SK-N-SH treated with all-trans-retinoic acid at 6 μM for 48 hours (cell line): ENCODE measurements at regions not wholly inside any gene's neighbourhood (a gene's known extent, or its start where the extent isn't known, plus 50 kb on each side); places are given as distances from the start of the nearest gene placed in this dataset.
A peak's percentile ranks its signal among the peaks of the same experiment; 100 is the strongest.

Source experiments
- ATAC-seq: fragments of 200-7000 bp; cut with Tn5 transposase; 3 replicates; pipeline ENCODE4 v1.9.1; 2020; ENCODE audit warnings: mild to moderate bottlenecking, moderate library complexity
- ARNTL ChIP-seq: fragments of 450-650 bp; formaldehyde crosslinking; IDR thresholded peaks from 2 replicates; pipeline ENCODE4 v1.5.0; 2020; ENCODE audit warnings: low read depth, mild to moderate bottlenecking, moderate library complexity, borderline replicate concordance
- BACH2 ChIP-seq: fragments of 250-450 bp; sonication (Bioruptor Pico); IDR thresholded peaks from 2 replicates; pipeline ENCODE4 v1.9.0; 2021; ENCODE audit warnings: mild to moderate bottlenecking, borderline replicate concordance
- CREB5 ChIP-seq: fragments of 250-450 bp; sonication (Bioruptor Pico); IDR thresholded peaks from 2 replicates; pipeline ENCODE4 v1.5.1; 2020; ENCODE audit warnings: low read depth, mild to moderate bottlenecking, moderate library complexity
- CSDC2 ChIP-seq: fragments of 250-450 bp; sonication (Bioruptor Pico); IDR thresholded peaks from 2 replicates; pipeline ENCODE4 v1.5.0; 2020; ENCODE audit warnings: mild to moderate bottlenecking, moderate library complexity
- CSRNP3 ChIP-seq: fragments of 250-450 bp; sonication (Bioruptor Pico); IDR thresholded peaks from 2 replicates; pipeline ENCODE4 v1.5.1; 2021; ENCODE audit warnings: mild to moderate bottlenecking, moderate library complexity
- ESRRG ChIP-seq: fragments of 250-450 bp; sonication (Bioruptor Pico); IDR thresholded peaks from 2 replicates; pipeline ENCODE4 v1.6.1; 2021; ENCODE audit warnings: mild to moderate bottlenecking
- GLIS3 ChIP-seq: fragments of 250-450 bp; sonication (Bioruptor Pico); IDR thresholded peaks from 2 replicates; pipeline ENCODE4 v1.5.0; 2020; ENCODE audit warnings: mild to moderate bottlenecking, moderate library complexity
- ISL1 ChIP-seq: fragments of 250-450 bp; sonication (Bioruptor Pico); IDR thresholded peaks from 2 replicates; pipeline ENCODE4 v2.1.2; 2022; ENCODE audit warnings: mild to moderate bottlenecking, moderate library complexity
- OSR1 ChIP-seq: fragments of 250-450 bp; sonication (Bioruptor Pico); IDR thresholded peaks from 2 replicates; pipeline ENCODE4 v1.8.0; 2022; ENCODE audit warnings: moderate library complexity, mild to moderate bottlenecking, inconsistent platforms
- PATZ1 ChIP-seq: fragments of 250-450 bp; sonication (Bioruptor Pico); IDR thresholded peaks from 2 replicates; pipeline ENCODE4 v1.8.0; 2020; ENCODE audit warnings: mild to moderate bottlenecking, moderate library complexity, borderline replicate concordance
- POU6F1 ChIP-seq: fragments of 250-450 bp; sonication (Bioruptor Pico); IDR thresholded peaks from 2 replicates; pipeline ENCODE4 v1.8.0; 2021; ENCODE audit warnings: low read depth, mild to moderate bottlenecking, moderate library complexity, borderline replicate concordance
- PPARA ChIP-seq: fragments of 250-450 bp; sonication (Bioruptor Pico); IDR thresholded peaks from 2 replicates; pipeline ENCODE4 v1.5.0; 2020; ENCODE audit warnings: mild to moderate bottlenecking, borderline replicate concordance
- RARB ChIP-seq: fragments of 250-450 bp; sonication (Bioruptor Pico); IDR thresholded peaks from 2 replicates; pipeline ENCODE4 v1.8.0; 2021; ENCODE audit warnings: mild to moderate bottlenecking, moderate library complexity
- SNAI2 ChIP-seq: fragments of 250-450 bp; sonication (Bioruptor Pico); IDR thresholded peaks from 2 replicates; pipeline ENCODE4 v1.5.0; 2020; ENCODE audit warnings: mild to moderate bottlenecking, moderate library complexity
- TOX ChIP-seq: fragments of 250-450 bp; sonication (Bioruptor Pico); IDR thresholded peaks from 2 replicates; pipeline ENCODE4 v1.8.0; 2021; ENCODE audit warnings: mild to moderate bottlenecking, moderate library complexity, borderline replicate concordance
- TSHZ2 ChIP-seq: fragments of 250-450 bp; sonication (Bioruptor Pico); IDR thresholded peaks from 2 replicates; pipeline ENCODE4 v1.5.0; 2020; ENCODE audit warnings: mild to moderate bottlenecking, moderate library complexity
- ZC3H10 ChIP-seq: fragments of 250-450 bp; sonication (Bioruptor Pico); IDR thresholded peaks from 2 replicates; pipeline ENCODE4 v1.5.1; 2021; ENCODE audit warnings: mild to moderate bottlenecking, moderate library complexity
- ZFP3 ChIP-seq: fragments of 250-450 bp; sonication (Bioruptor Pico); IDR thresholded peaks from 2 replicates; pipeline ENCODE4 v1.5.0; 2020; ENCODE audit warnings: mild to moderate bottlenecking, moderate library complexity
- ZFP30 ChIP-seq: fragments of 450-650 bp; formaldehyde crosslinking; IDR thresholded peaks from 2 replicates; pipeline ENCODE4 v1.5.0; 2022; ENCODE audit warnings: mild to moderate bottlenecking, moderate library complexity
- ZNF565 ChIP-seq: fragments of 450-650 bp; formaldehyde crosslinking; conservative IDR thresholded peaks from 2 replicates; pipeline ENCODE4 v1.5.0; 2020; ENCODE audit warnings: low read depth, mild to moderate bottlenecking, moderate library complexity

GRCh38 chr1:214715126-214715525 is 112.1 kb downstream of the CENPF start:
- no peak for TF ChIP-seq PATZ1 (CRISPR knock-in tag)
- TF ChIP-seq TSHZ2 (CRISPR knock-in tag): no peak
- TF ChIP-seq ZNF565 (CRISPR knock-in tag): no peak
- TF ChIP-seq TOX: no peak
- TF ChIP-seq RARB: no peak
- no peak for TF ChIP-seq CSRNP3 (CRISPR knock-in tag)
- TF ChIP-seq ZC3H10 (CRISPR knock-in tag): no peak
- TF ChIP-seq ARNTL: no peak
- no peak for TF ChIP-seq ISL1 (CRISPR knock-in tag)
- TF ChIP-seq SNAI2: no peak
- no peak for TF ChIP-seq PPARA (CRISPR knock-in tag)
- TF ChIP-seq CREB5: no peak
- no peak for TF ChIP-seq GLIS3 (CRISPR knock-in tag)
- no peak for TF ChIP-seq POU6F1 (CRISPR knock-in tag)
- ATAC-seq: no peak

- peak; percentile 58 for ATAC-seq
- TF ChIP-seq CREB5: no peak
- TF ChIP-seq CSDC2 (CRISPR knock-in tag): no peak
- TF ChIP-seq CSRNP3 (CRISPR knock-in tag): no peak
- no peak for TF ChIP-seq POU6F1 (CRISPR knock-in tag)
- no peak for TF ChIP-seq PPARA (CRISPR knock-in tag)
- TF ChIP-seq SNAI2: no peak
- no peak for TF ChIP-seq ZC3H10 (CRISPR knock-in tag)
- no peak for TF ChIP-seq OSR1 (CRISPR knock-in tag)
- TF ChIP-seq ZFP30: no peak
- no peak for TF ChIP-seq ZFP3 (CRISPR knock-in tag)
- no peak for TF ChIP-seq ISL1 (CRISPR knock-in tag)
- no peak for TF ChIP-seq GLIS3 (CRISPR knock-in tag)
- TF ChIP-seq ESRRG (CRISPR knock-in tag): no peak
- no peak for TF ChIP-seq ARNTL
- TF ChIP-seq BACH2 (CRISPR knock-in tag): no peak
- TF ChIP-seq TOX: no peak
- no peak for TF ChIP-seq TSHZ2 (CRISPR knock-in tag)
- no peak for TF ChIP-seq ZNF565 (CRISPR knock-in tag)
Measured at GRCh38 chr1:214717351-214717750, 114.4 kb downstream of the CENPF start.
